Iris pigment epithelial cell (primary cell): ENCODE measurements at regions not wholly inside any gene's neighbourhood (a gene's known extent, or its start where the extent isn't known, plus 50 kb on each side); places are given as distances from the start of the nearest gene placed in this dataset.

Experiments
- DNase-seq: peaks from one replicate; pipeline ENCODE4 v3.0.0-alpha.2; 2011; ENCODE audit warnings: low read depth

- DNase-seq = no peak
Observed at GRCh38 chr13:79267560-79267959, 138.5 kb downstream of the RBM26 start.

- no peak for DNase-seq
Observed at GRCh38 chr13:79258489-79258888, 147.6 kb downstream of the RBM26 start.

GRCh38 chr13:79246578-79246949, 159.5 kb downstream of the RBM26 start:
- DNase-seq = no peak

- no peak for DNase-seq
Observed at GRCh38 chr13:79245937-79246577, 160.0 kb downstream of the RBM26 start.

- DNase-seq = no peak
Observed at GRCh38 chr13:79241697-79242096, 164.4 kb downstream of the RBM26 start.

- DNase-seq = no peak
Observed at GRCh38 chr13:79237981-79238380, 168.1 kb downstream of the RBM26 start.

- DNase-seq = no peak
Observed at GRCh38 chr13:79231887-79232286, 174.2 kb downstream of the RBM26 start.

GRCh38 chr13:79229761-79230160, 176.3 kb downstream of the RBM26 start:
- DNase-seq = no peak

GRCh38 chr13:79228972-79229371, 177.1 kb downstream of the RBM26 start:
- no peak for DNase-seq

- DNase-seq = no peak
Observed at GRCh38 chr13:79227418-79227817, 178.6 kb downstream of the RBM26 start.

- DNase-seq = no peak
Observed at GRCh38 chr13:79226938-79227337, 179.1 kb downstream of the RBM26 start.

- no peak for DNase-seq
Observed at GRCh38 chr13:79226250-79226649, 179.8 kb downstream of the RBM26 start.

GRCh38 chr13:79225487-79226232, 180.4 kb downstream of the RBM26 start:
- DNase-seq = no peak

- DNase-seq = no peak
Observed at GRCh38 chr13:79222427-79223205, 183.4 kb downstream of the RBM26 start.

GRCh38 chr13:79212064-79212619, 193.9 kb downstream of the RBM26 start:
- no peak for DNase-seq

GRCh38 chr13:79211377-79211776, 194.7 kb downstream of the RBM26 start:
- DNase-seq = no peak

GRCh38 chr13:79197933-79198332, 208.1 kb downstream of the RBM26 start:
- no peak for DNase-seq

GRCh38 chr13:79196843-79197242, 209.2 kb downstream of the RBM26 start:
- DNase-seq = no peak

- no peak for DNase-seq
Observed at GRCh38 chr13:79196366-79196765, 209.7 kb downstream of the RBM26 start.

- no peak for DNase-seq
Observed at GRCh38 chr13:79194727-79195126, 211.3 kb downstream of the RBM26 start.

- DNase-seq = no peak
Observed at GRCh38 chr13:79194272-79194671, 211.8 kb downstream of the RBM26 start.

GRCh38 chr13:79191501-79191900, 214.6 kb downstream of the RBM26 start:
- DNase-seq = no peak

- no peak for DNase-seq
Observed at GRCh38 chr13:79190932-79191331, 215.1 kb downstream of the RBM26 start.
